ENCODE measurements at regions not wholly inside any gene's neighbourhood (a gene's known extent, or its start where the extent isn't known, plus 50 kb on each side); places are given as distances from the start of the nearest gene placed in this dataset.

- no peak for TF ChIP-seq CTCF (conservative IDR thresholded peaks at IDR 0.05)
- no peak for TF ChIP-seq ZFX (IDR thresholded peaks at IDR 0.05)
These were observed 396.8 kb upstream of the TBL1XR1 start for GRCh38 chr3:177594096-177594495.

All from C4-2B (cell line).